ENCODE measurements at regions not wholly inside any gene's neighbourhood (a gene's known extent, or its start where the extent isn't known, plus 50 kb on each side); places are given as distances from the start of the nearest gene placed in this dataset.

GRCh38 chr4:123096038-123096437 lies 173.6 kb upstream of the NUDT6 start:
- DNase-seq (ENCODE audit: low read depth) = peak; percentile 31

GRCh38 chr4:123102897-123103471 lies 180.6 kb upstream of the NUDT6 start:
- DNase-seq (ENCODE audit: low read depth) = peak; percentile 59

GRCh38 chr4:123104310-123105025 lies 182.1 kb upstream of the NUDT6 start:
- DNase-seq (ENCODE audit: low read depth) = peak; percentile 17

GRCh38 chr4:123105026-123105420 lies 182.6 kb upstream of the NUDT6 start:
- no peak for DNase-seq (ENCODE audit: low read depth)

- no peak for DNase-seq (ENCODE audit: low read depth)
Measured at GRCh38 chr4:123106747-123107146, 184.3 kb upstream of the NUDT6 start.

- DNase-seq (ENCODE audit: low read depth) = no peak
Measured at GRCh38 chr4:123107444-123108252, 185.3 kb upstream of the NUDT6 start.

GRCh38 chr4:123109139-123109538 lies 186.7 kb upstream of the NUDT6 start:
- DNase-seq (ENCODE audit: low read depth) = no peak

- DNase-seq (ENCODE audit: low read depth) = no peak
Measured at GRCh38 chr4:123110147-123110546, 187.8 kb upstream of the NUDT6 start.

- DNase-seq (ENCODE audit: low read depth) = no peak
Measured at GRCh38 chr4:123110685-123111084, 188.3 kb upstream of the NUDT6 start.

- no peak for DNase-seq (ENCODE audit: low read depth)
Measured at GRCh38 chr4:123113155-123113554, 190.8 kb upstream of the NUDT6 start.

- DNase-seq (ENCODE audit: low read depth) = no peak
Measured at GRCh38 chr4:123114084-123114914, 191.9 kb upstream of the NUDT6 start.

GRCh38 chr4:123114915-123115756 lies 192.7 kb upstream of the NUDT6 start:
- no peak for DNase-seq (ENCODE audit: low read depth)

GRCh38 chr4:123116412-123116811 lies 194.0 kb upstream of the NUDT6 start:
- peak; percentile 36 for DNase-seq (ENCODE audit: low read depth)

GRCh38 chr4:123120473-123120872 lies 198.1 kb upstream of the NUDT6 start:
- DNase-seq (ENCODE audit: low read depth) = peak; percentile 46

GRCh38 chr4:123121241-123121907 lies 199.0 kb upstream of the NUDT6 start:
- DNase-seq (ENCODE audit: low read depth) = peak; percentile 41

- DNase-seq (ENCODE audit: low read depth) = no peak
Measured at GRCh38 chr4:123125477-123125876, 203.1 kb upstream of the NUDT6 start.

GRCh38 chr4:123127218-123127617 lies 204.8 kb upstream of the NUDT6 start:
- DNase-seq (ENCODE audit: low read depth) = peak; percentile 33

GRCh38 chr4:123127875-123128274 lies 205.5 kb upstream of the NUDT6 start:
- peak; percentile 34 for DNase-seq (ENCODE audit: low read depth)

GRCh38 chr4:123133397-123134050 lies 211.1 kb upstream of the NUDT6 start:
- no peak for DNase-seq (ENCODE audit: low read depth)

GRCh38 chr4:123144616-123145015 lies 222.2 kb upstream of the NUDT6 start:
- DNase-seq (ENCODE audit: low read depth) = no peak
